H1 (cell line): ENCODE measurements at regions not wholly inside any gene's neighbourhood (a gene's known extent, or its start where the extent isn't known, plus 50 kb on each side); places are given as distances from the start of the nearest gene placed in this dataset.

Experiments
- GABPA ChIP-seq: IDR thresholded peaks from 2 replicates; pipeline ENCODE4 v1.6.1; 2011; ENCODE audit warnings: mild to moderate bottlenecking, low read length, moderate library complexity, borderline replicate concordance; ENCODE audit not compliant: insufficient read depth
- MAFK ChIP-seq: IDR thresholded peaks from 2 replicates; pipeline ENCODE4 v1.6.1; 2012; ENCODE audit warnings: low read depth, mild to moderate bottlenecking, improper control_type of control experiment, low read length
- SRF ChIP-seq: IDR thresholded peaks from 2 replicates; pipeline ENCODE4 v1.6.1; 2011; ENCODE audit warnings: mild to moderate bottlenecking, low read depth, low read length, moderate library complexity
- TF ChIP-seq, protein P1 (sequence below): IDR thresholded peaks from 2 replicates; pipeline ENCODE4 v1.6.1; 2012; ENCODE audit warnings: inconsistent platforms
- TF ChIP-seq, protein P2 (sequence below), 3 experiments: IDR thresholded peaks; 1 replicate in 2 of 3; 2 replicates in 1 of 3; pipeline versions ENCODE4 v1.5.1 to v1.6.1; 2011; ENCODE audit warnings: low read length in 3 of 3, mild to moderate bottlenecking in 3 of 3, inconsistent platforms in 2 of 3, low read depth in 1 of 3, moderate library complexity in 1 of 3; ENCODE audit not compliant: insufficient read depth in 1 of 3; ENCODE audit errors: control extremely low read depth in 1 of 3
- TF ChIP-seq, protein P3 (sequence below): IDR thresholded peaks from 2 replicates; pipeline ENCODE4 v1.6.1; 2011; ENCODE audit warnings: low read length, improper control_type of control experiment
- TF ChIP-seq, protein P4 (sequence below): IDR thresholded peaks from 2 replicates; pipeline ENCODE4 v1.6.1; 2012; ENCODE audit warnings: low read length, inconsistent platforms

DNA sequence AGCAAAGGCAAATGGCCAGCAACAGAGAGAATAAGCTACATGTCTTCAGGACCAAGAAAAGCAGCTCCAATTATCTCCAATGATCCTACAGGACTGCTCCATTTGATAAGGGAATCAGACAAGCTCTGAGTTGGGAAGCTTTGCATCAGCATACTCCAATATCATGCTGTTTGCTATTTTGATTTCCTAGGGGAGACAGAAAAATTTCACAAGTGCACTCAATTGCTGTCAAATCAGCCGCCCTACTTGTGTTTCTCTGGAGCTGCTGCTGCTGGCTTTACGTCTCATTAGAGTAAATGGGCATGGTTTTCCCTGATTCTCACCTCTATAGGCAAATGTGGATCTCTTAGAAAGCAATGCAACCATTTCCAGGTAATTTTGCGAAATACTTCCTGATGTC is 201.7 kb downstream of the PRELID2 start:
- TF ChIP-seq SRF (no peak), GABPA (no peak), MAFK (no peak)
- TF ChIP-seq, protein P1, sequence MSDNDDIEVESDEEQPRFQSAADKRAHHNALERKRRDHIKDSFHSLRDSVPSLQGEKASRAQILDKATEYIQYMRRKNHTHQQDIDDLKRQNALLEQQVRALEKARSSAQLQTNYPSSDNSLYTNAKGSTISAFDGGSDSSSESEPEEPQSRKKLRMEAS: no peak
- TF ChIP-seq, protein P2, sequence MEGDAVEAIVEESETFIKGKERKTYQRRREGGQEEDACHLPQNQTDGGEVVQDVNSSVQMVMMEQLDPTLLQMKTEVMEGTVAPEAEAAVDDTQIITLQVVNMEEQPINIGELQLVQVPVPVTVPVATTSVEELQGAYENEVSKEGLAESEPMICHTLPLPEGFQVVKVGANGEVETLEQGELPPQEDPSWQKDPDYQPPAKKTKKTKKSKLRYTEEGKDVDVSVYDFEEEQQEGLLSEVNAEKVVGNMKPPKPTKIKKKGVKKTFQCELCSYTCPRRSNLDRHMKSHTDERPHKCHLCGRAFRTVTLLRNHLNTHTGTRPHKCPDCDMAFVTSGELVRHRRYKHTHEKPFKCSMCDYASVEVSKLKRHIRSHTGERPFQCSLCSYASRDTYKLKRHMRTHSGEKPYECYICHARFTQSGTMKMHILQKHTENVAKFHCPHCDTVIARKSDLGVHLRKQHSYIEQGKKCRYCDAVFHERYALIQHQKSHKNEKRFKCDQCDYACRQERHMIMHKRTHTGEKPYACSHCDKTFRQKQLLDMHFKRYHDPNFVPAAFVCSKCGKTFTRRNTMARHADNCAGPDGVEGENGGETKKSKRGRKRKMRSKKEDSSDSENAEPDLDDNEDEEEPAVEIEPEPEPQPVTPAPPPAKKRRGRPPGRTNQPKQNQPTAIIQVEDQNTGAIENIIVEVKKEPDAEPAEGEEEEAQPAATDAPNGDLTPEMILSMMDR (IDR thresholded peaks at IDR 0.05; ENCODE audit: control extremely low read depth in 1 of 3, insufficient read depth in 1 of 3, low read depth in 1 of 3, low read length in 3 of 3): no peak
- TF ChIP-seq, protein P3, sequence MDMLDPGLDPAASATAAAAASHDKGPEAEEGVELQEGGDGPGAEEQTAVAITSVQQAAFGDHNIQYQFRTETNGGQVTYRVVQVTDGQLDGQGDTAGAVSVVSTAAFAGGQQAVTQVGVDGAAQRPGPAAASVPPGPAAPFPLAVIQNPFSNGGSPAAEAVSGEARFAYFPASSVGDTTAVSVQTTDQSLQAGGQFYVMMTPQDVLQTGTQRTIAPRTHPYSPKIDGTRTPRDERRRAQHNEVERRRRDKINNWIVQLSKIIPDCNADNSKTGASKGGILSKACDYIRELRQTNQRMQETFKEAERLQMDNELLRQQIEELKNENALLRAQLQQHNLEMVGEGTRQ: no peak
- TF ChIP-seq, protein P4, sequence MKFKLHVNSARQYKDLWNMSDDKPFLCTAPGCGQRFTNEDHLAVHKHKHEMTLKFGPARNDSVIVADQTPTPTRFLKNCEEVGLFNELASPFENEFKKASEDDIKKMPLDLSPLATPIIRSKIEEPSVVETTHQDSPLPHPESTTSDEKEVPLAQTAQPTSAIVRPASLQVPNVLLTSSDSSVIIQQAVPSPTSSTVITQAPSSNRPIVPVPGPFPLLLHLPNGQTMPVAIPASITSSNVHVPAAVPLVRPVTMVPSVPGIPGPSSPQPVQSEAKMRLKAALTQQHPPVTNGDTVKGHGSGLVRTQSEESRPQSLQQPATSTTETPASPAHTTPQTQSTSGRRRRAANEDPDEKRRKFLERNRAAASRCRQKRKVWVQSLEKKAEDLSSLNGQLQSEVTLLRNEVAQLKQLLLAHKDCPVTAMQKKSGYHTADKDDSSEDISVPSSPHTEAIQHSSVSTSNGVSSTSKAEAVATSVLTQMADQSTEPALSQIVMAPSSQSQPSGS: no peak
